ENCODE measurements at regions not wholly inside any gene's neighbourhood (a gene's known extent, or its start where the extent isn't known, plus 50 kb on each side); places are given as distances from the start of the nearest gene placed in this dataset.

- TF ChIP-seq CTCF (IDR thresholded peaks at IDR 0.05) (no peak), POLR2A (IDR thresholded peaks at IDR 0.05) (no peak)
These were observed 203.9 kb upstream of the C14orf180 start for GRCh38 chr14:104375551-104376201.
